GM19099 (cell line): ENCODE measurements at regions not wholly inside any gene's neighbourhood (a gene's known extent, or its start where the extent isn't known, plus 50 kb on each side); places are given as distances from the start of the nearest gene placed in this dataset.

Source experiments
- POLR2A ChIP-seq: IDR thresholded peaks from 3 replicates; pipeline ENCODE4 v1.6.1; 2011; ENCODE audit warnings: low read depth; ENCODE audit not compliant: insufficient read length; ENCODE audit errors: extremely low read depth

GRCh38 chr6:16078064-16078463 lies 50.8 kb upstream of the MYLIP start:
- no peak for TF ChIP-seq POLR2A

DNA sequence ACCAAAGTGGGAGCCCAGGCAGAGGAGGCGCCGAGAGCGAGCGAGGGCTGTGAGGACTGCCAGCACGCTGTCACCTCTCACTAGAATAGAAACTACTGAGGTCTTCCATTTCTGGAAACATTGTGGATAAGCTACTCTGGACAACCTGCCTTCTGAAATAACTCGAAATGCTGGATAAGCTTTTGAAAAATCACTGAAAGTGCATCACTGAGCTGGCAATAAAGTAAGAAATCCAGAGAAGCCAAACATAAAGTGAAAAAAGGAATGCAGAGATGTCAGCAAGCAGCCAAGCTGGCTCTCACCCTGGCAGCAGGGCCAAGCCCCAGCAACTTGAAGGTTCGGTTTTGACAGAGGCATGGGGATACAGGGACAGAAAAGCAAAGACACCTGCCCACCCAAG lies 59.2 kb upstream of the MYLIP start:
- TF ChIP-seq POLR2A = no peak

GRCh38 chr6:16069222-16069621 lies 59.7 kb upstream of the MYLIP start:
- TF ChIP-seq POLR2A = no peak

DNA sequence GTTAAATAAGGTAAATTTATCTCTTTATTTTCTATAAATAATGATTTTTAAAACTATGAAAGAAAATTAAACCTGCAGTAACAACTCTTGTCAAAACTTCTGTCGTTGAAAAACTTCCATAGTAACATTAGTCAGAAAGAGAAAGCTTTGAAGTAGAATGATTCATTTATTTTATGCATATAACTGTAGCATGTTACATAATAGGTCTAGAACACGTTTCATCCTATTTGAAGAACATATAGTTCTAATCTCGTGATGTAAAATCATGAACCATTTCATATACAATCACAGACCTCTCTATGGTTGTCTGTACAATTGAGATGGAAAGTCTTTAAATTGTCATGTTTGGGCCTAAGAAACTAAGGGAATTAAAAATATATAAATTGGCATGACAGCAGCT lies 61.3 kb upstream of the MYLIP start:
- no peak for TF ChIP-seq POLR2A

DNA sequence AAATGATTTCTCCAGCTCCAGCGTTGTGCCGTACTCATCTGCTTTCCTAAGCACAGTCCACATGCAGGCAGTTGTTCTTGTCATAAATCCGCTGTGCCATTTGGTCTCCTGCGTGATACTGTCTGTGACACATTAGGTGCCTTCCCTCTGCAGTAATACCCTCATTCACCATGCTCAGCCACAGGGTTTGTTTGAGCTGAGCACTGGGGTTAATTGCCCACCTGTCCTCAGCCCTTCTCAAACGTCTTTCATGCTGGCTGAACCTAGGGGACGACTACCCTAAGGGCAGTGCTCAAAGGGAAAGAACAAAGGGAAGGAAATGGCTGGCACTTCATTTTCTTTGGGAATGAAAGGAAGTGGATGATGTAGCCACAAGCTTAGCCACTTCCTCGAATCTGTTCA lies 64.2 kb upstream of the MYLIP start:
- TF ChIP-seq POLR2A = no peak

DNA sequence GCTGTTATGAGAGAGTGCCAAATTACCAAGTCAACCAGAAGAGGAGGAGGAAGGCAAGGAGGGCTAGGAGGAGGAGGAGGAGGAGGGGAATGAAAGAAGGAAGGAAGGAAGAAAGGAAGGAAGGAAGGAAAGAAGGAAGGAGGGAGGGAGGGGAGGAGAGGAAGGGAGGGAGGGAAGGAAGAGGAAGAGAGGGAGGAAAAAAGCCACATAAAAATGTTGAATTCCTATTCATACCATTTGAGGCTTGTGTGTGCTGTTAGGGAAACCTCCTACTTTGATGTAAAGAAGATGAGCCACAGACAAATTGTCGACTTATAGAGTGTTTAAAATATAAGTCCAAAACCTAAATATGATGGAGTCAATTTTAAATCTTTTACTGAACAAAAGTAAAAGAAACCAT lies 65.3 kb upstream of the MYLIP start:
- TF ChIP-seq POLR2A = no peak

DNA sequence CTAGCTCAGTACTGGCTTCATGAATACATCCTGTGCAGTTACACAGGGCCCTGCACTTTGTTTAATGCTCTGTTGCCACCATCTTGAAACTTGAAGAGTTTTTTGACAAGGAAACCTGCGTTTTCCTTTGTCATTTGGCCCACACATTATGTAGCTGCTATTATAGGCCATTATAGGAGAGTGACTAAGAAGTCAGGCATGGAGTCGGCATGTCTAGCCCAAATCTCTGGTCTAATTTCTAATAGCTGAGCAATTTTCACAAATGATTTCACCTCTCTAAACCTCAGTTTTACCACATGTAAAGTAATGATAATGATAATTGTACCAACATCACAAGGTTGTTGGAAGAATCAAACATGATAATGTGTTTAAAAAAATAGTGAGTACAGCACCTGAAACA lies 67.1 kb upstream of the MYLIP start:
- TF ChIP-seq POLR2A = no peak

DNA sequence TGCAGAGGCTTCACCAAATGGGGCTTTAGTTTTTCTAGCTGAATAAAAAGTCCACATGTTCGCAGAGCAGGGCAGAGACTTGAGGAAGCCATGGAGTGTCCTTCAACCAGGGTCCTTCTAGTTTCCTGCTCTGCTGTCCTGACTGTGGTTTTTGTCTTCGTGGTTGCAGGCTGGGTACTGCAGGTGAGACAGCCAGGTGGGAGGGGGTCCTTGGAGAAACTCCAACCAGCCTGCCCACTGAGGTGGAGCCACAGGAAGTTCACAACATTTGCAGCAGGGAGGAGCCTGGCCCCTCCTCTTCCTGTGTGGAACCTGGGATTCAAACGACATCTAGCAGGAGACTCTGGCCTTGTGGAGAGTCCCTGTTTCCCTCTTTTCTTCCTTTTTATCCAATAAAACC lies 68.8 kb upstream of the MYLIP start:
- TF ChIP-seq POLR2A = no peak

GRCh38 chr6:16059496-16059895 lies 69.4 kb upstream of the MYLIP start:
- no peak for TF ChIP-seq POLR2A

DNA sequence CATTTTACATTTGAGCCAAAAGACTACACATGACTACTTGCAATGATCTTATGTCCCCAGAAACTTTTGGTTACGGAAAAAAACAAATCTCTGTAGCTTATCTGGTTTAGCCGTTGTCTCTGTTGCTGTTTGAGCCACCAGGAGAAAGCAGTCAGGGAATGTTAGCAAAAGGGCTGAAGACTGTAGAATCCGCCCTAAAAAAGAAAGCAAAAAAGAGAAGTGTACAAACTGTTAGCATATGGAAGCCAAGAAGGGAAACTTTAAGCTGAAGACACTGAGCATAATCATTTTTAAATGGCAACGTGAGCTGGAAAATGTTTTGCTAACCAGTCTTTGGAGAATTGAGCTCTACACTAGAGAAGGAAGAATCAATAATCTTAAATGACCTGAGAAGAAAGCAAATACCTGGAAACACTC lies 69.9 kb upstream of the MYLIP start:
- no peak for TF ChIP-seq POLR2A

GRCh38 chr6:16058201-16058928 lies 70.5 kb upstream of the MYLIP start:
- TF ChIP-seq POLR2A = no peak

DNA sequence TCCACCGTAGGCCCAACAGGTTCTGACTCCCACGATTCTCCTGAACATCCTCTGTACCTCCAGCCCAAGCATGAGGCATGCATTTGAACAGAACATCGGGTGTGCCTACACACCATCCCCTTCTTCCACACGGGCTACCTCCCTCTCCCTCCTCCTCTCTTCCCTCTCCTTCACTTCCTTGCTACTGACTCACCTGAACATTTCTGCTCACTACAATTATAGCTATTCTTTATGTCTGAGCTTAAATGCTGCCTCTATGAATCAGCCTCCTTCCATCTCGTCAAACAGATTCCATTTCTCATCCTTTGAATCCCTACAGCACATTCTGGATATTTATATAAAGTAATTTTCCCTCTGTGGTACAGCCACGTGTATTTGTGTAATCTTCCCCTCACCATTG lies 71.4 kb upstream of the MYLIP start:
- TF ChIP-seq POLR2A = no peak

GRCh38 chr6:16056263-16056870 lies 72.5 kb upstream of the MYLIP start:
- no peak for TF ChIP-seq POLR2A

DNA sequence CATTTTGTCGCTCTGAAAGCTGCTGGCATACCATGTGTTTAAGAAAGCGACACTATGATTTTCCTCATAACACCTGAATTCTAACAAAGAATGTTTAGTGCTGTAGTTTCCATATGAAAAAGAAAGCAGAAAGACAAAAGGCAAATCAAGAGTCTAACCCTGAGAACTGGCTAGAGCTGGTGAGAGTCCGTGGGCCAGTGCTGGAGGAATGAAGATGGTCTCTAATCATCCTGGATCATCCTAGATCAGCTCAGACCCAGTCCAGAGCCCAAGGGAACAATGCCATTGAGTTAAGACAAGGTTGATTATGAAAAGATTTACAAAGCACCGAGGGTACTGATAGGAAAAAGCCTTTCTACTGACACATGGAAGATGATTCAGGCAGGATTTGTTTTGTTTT lies 73.0 kb upstream of the MYLIP start:
- no peak for TF ChIP-seq POLR2A

GRCh38 chr6:16049168-16049567 lies 79.7 kb upstream of the MYLIP start:
- no peak for TF ChIP-seq POLR2A

DNA sequence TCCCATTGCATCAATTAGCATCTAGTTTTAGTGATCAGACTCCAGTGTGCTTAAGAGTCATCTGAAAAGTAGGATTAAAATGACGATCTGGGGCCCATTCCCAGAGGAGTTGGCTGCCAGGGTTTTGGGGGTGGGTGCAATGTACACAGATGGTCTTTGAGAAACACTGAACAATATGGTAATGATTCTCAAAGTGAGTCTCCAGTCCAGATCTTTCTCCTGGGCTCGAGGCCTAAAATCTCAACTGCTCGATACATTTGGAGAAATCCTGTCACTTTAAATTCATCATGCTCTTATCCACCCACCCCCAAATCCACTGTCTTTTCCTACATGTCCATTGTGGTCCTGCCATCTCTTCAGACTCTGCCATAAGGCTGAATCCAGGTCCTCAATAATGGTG lies 80.7 kb upstream of the MYLIP start:
- TF ChIP-seq POLR2A = no peak

GRCh38 chr6:16047435-16047990 lies 81.4 kb upstream of the MYLIP start:
- no peak for TF ChIP-seq POLR2A

GRCh38 chr6:16045238-16045637 lies 83.6 kb upstream of the MYLIP start:
- no peak for TF ChIP-seq POLR2A
